H9 (cell line): ENCODE measurements at regions not wholly inside any gene's neighbourhood (a gene's known extent, or its start where the extent isn't known, plus 50 kb on each side); places are given as distances from the start of the nearest gene placed in this dataset.
"Not testable (repeated sequence)": the region's sequence is repeated elsewhere in the genome, so short reads cannot be mapped to it uniquely, and the experiment has no call there.

Source experiments
- DNase-seq: peaks from one replicate; pipeline ENCODE4 v3.0.0-alpha.2; 2017
- H2AFZ ChIP-seq: one replicate; pipeline ENCODE4 v1.6.1; 2013; ENCODE audit warnings: mild to moderate bottlenecking, low read length, control low read depth, moderate library complexity
- H2AK5ac ChIP-seq: 2 replicates; pipeline ENCODE4 v1.6.1; 2013; ENCODE audit warnings: low read length, control low read depth, mixed read lengths; ENCODE audit not compliant: insufficient read length
- H2BK120ac ChIP-seq: one replicate; pipeline ENCODE4 v1.6.1; 2013; ENCODE audit warnings: low read depth, mild to moderate bottlenecking, low read length, control low read depth, inconsistent platforms; ENCODE audit not compliant: poor library complexity, severe bottlenecking
- H2BK12ac ChIP-seq: 2 replicates; pipeline ENCODE4 v1.6.1; 2013; ENCODE audit warnings: low read length, control low read depth, mixed read lengths, low read depth; ENCODE audit not compliant: insufficient read length
- H2BK15ac ChIP-seq: 2 replicates; pipeline ENCODE4 v1.6.1; 2013; ENCODE audit warnings: low read depth, low read length, control low read depth
- H2BK20ac ChIP-seq: one replicate; pipeline ENCODE4 v1.6.1; 2013; ENCODE audit warnings: low read depth, mild to moderate bottlenecking, low read length, control low read depth, inconsistent platforms; ENCODE audit not compliant: poor library complexity, severe bottlenecking
- H2BK5ac ChIP-seq: 2 replicates; pipeline ENCODE4 v1.6.1; 2013; ENCODE audit warnings: low read length, control low read depth, mixed read lengths; ENCODE audit not compliant: insufficient read length
- H3K14ac ChIP-seq: 2 replicates; pipeline ENCODE4 v1.6.1; 2013; ENCODE audit warnings: low read length, control low read depth; ENCODE audit not compliant: insufficient read depth
- H3K18ac ChIP-seq: 2 replicates; pipeline ENCODE4 v1.6.1; 2013; ENCODE audit warnings: low read depth, mild to moderate bottlenecking, mixed read lengths, low read length, control low read depth; ENCODE audit not compliant: insufficient read length
- H3K23ac ChIP-seq: 2 replicates; pipeline ENCODE4 v1.6.1; 2013; ENCODE audit warnings: low read length, control low read depth, mixed read lengths, low read depth; ENCODE audit not compliant: insufficient read length
- H3K23me2 ChIP-seq: 2 replicates; pipeline ENCODE4 v1.6.1; 2013; ENCODE audit warnings: low read depth, mild to moderate bottlenecking, mixed read lengths, low read length, control low read depth; ENCODE audit not compliant: insufficient read length, poor library complexity, severe bottlenecking
- H3K27ac ChIP-seq: 2 replicates; pipeline ENCODE4 v1.5.1; 2013; ENCODE audit warnings: low read length, control low read depth, mixed read lengths, low read depth; ENCODE audit not compliant: insufficient read length
- H3K27me3 ChIP-seq: 2 replicates; pipeline ENCODE4 v1.6.1; 2013; ENCODE audit warnings: low read length, control low read depth, inconsistent platforms; ENCODE audit not compliant: insufficient read depth
- H3K4ac ChIP-seq: 2 replicates; pipeline ENCODE4 v1.6.1; 2013; ENCODE audit warnings: low read depth, mild to moderate bottlenecking, control low read depth, inconsistent platforms, low read length, moderate library complexity
- H3K4me1 ChIP-seq: 2 replicates; pipeline ENCODE4 v1.6.1; 2013; ENCODE audit warnings: low read length, control low read depth, inconsistent platforms; ENCODE audit not compliant: insufficient read depth
- H3K4me2 ChIP-seq: 2 replicates; pipeline ENCODE4 v1.6.1; 2013; ENCODE audit warnings: low read length, control low read depth, mixed read lengths; ENCODE audit not compliant: insufficient read length, insufficient read depth
- H3K56ac ChIP-seq: 2 replicates; pipeline ENCODE4 v1.6.1; 2013; ENCODE audit warnings: low read depth, mild to moderate bottlenecking, mixed read lengths, low read length, control low read depth; ENCODE audit not compliant: insufficient read length
- H3K79me1 ChIP-seq: 2 replicates; pipeline ENCODE4 v1.6.1; 2013; ENCODE audit warnings: low read depth, mild to moderate bottlenecking, moderate library complexity, low read length, control low read depth, inconsistent platforms; ENCODE audit not compliant: insufficient read depth, poor library complexity, severe bottlenecking
- H3K79me2 ChIP-seq: 2 replicates; pipeline ENCODE4 v1.6.1; 2013; ENCODE audit warnings: low read length, control low read depth, inconsistent platforms; ENCODE audit not compliant: insufficient read depth
- H3K9ac ChIP-seq: 2 replicates; pipeline ENCODE4 v1.6.1; 2013; ENCODE audit warnings: low read length, control low read depth, mixed read lengths; ENCODE audit not compliant: insufficient read length; ENCODE audit errors: extremely low read depth
- H3K9me3 ChIP-seq: one replicate; pipeline ENCODE4 v1.6.1; 2013; ENCODE audit warnings: low read depth, low read length, inconsistent platforms; ENCODE audit not compliant: control insufficient read depth
- H3T11ph ChIP-seq: one replicate; pipeline ENCODE4 v1.6.1; 2013; ENCODE audit warnings: mild to moderate bottlenecking, low read length, control low read depth, inconsistent platforms
- H4K20me1 ChIP-seq: one replicate; pipeline ENCODE4 v1.6.1; 2013; ENCODE audit not compliant: control insufficient read depth, insufficient read length, insufficient read depth
- H4K5ac ChIP-seq: 2 replicates; pipeline ENCODE4 v1.6.1; 2013; ENCODE audit warnings: low read depth, mild to moderate bottlenecking, mixed read lengths, low read length, control low read depth; ENCODE audit not compliant: insufficient read length
- H4K8ac ChIP-seq: replicated peaks from 2 replicates; pipeline ENCODE4 v1.6.1; 2013; ENCODE audit warnings: low read length, control low read depth, mixed read lengths, low read depth; ENCODE audit not compliant: insufficient read length
- H4K91ac ChIP-seq: 2 replicates; pipeline ENCODE4 v1.6.1; 2013; ENCODE audit warnings: low read depth, mild to moderate bottlenecking, moderate library complexity, mixed read lengths, low read length, control low read depth; ENCODE audit not compliant: insufficient read length
- H3K27ac Mint-ChIP-seq, 3 experiments: 2 replicates in 2 of 3; 3 replicates in 1 of 3; pipeline ENCODE4 v1.8.0; 2020 to 2021; ENCODE audit warnings: mixed read lengths in 3 of 3, mild to moderate bottlenecking in 1 of 3, moderate library complexity in 1 of 3
- H3K27me3 Mint-ChIP-seq: 2 replicates; pipeline ENCODE4 v1.8.0; 2021; ENCODE audit warnings: low read depth, mild to moderate bottlenecking, moderate library complexity, mixed read lengths
- H3K36me3 Mint-ChIP-seq, 3 experiments: 2 replicates in 2 of 3; 3 replicates in 1 of 3; pipeline ENCODE4 v1.8.0; 2020 to 2021; ENCODE audit warnings: low read depth in 3 of 3, mixed read lengths in 3 of 3; ENCODE audit not compliant: insufficient read depth in 1 of 3
- H3K4me1 Mint-ChIP-seq, 2 experiments: 2 replicates each; pipeline ENCODE4 v1.8.0; 2020; ENCODE audit warnings: mixed read lengths in 2 of 2
- H3K4me3 Mint-ChIP-seq, 2 experiments: 2 replicates in 1 of 2; 3 replicates in 1 of 2; pipeline ENCODE4 v1.8.0; 2020 to 2021; ENCODE audit warnings: mild to moderate bottlenecking in 2 of 2, mixed read lengths in 2 of 2, moderate library complexity in 1 of 2
- H3K9me3 Mint-ChIP-seq, 2 experiments: 2 replicates in 1 of 2; 3 replicates in 1 of 2; pipeline ENCODE4 v1.8.0; 2020; ENCODE audit warnings: mild to moderate bottlenecking in 2 of 2, mixed read lengths in 2 of 2, moderate library complexity in 1 of 2
- WGBS: extraction: QIAGEN DNeasy Blood & Tissue Kit; methylation state at CpG from one replicate; pipeline ENCODE4 v1.1.7; 2013; ENCODE audit warnings: missing lambda C conversion rate, low lambda C conversion rate, mixed read lengths; ENCODE audit not compliant: insufficient read length; ENCODE audit errors: extremely low coverage; 5-methylcytosine and 5-hydroxymethylcytosine counted together

DNA sequence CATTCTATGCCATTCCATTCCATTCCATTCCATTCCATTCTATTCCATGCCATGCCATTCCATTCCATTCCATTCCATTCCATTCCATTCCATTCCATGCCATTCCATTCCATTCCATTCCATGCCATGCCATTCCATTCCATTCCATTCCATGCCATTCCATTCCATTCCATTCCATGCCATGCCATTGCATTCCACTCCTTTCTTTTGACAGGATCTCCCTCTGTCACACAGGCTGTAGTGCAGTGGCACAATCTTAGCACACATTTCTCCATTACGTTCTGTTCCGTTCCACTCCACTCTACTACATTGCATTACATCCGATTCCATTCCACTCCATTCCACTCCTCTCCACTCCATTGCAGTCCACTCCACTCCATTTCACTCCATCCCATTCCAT lies 637.9 kb downstream of the TP53TG3F start:
- H3K9me3 ChIP-seq = peaks cover 96% of the 10 kb centered on the region
- H2BK5ac ChIP-seq, H3T11ph ChIP-seq, H3K27ac Mint-ChIP-seq, H3K4me1 Mint-ChIP-seq, H2BK120ac ChIP-seq, H3K4me1 ChIP-seq, H2AFZ ChIP-seq, H3K23ac ChIP-seq, H4K20me1 ChIP-seq, H3K18ac ChIP-seq, H3K9ac ChIP-seq, H3K4me2 ChIP-seq, DNase-seq, H3K27ac ChIP-seq, H3K56ac ChIP-seq, H4K91ac ChIP-seq, H4K8ac ChIP-seq, H3K4ac ChIP-seq, H3K4me3 Mint-ChIP-seq, H3K79me1 ChIP-seq, H2BK20ac ChIP-seq, H3K79me2 ChIP-seq, H4K5ac ChIP-seq, H2BK12ac ChIP-seq, H2AK5ac ChIP-seq, H3K14ac ChIP-seq, H3K23me2 ChIP-seq, H3K27me3 ChIP-seq, H2BK15ac ChIP-seq: not testable (repeated sequence)
- Mint-ChIP-seq H3K27me3 (peaks cover 22% of the 10 kb centered on the region), H3K9me3 (peaks cover 98 to 100% of the 10 kb centered on the region in 2 experiments), H3K36me3 (peaks cover 49 to 82% (median 56%) of the 10 kb centered on the region in 3 experiments)
- WGBS = no CpG with 5 or more reads among the region's 3 CpGs

- H3K27me3 Mint-ChIP-seq = peaks cover 22% of the 10 kb centered on the region
- peaks cover 98 to 100% of the 10 kb centered on the region in 2 experiments for H3K9me3 Mint-ChIP-seq
Observed at GRCh38 chr16:34098033-34098432, 638.6 kb downstream of the TP53TG3F start.

More at GRCh38 chr16:34098033-34098432, 638.6 kb downstream of the TP53TG3F start:
- H2BK20ac ChIP-seq, H3K4me2 ChIP-seq, H3K56ac ChIP-seq, H3K14ac ChIP-seq, H3K79me1 ChIP-seq, H2BK12ac ChIP-seq, H3K4me1 ChIP-seq, H2BK15ac ChIP-seq, DNase-seq, H2AFZ ChIP-seq, H3K27me3 ChIP-seq, H3K4me1 Mint-ChIP-seq, H3K27ac ChIP-seq, H3K23ac ChIP-seq, H3K18ac ChIP-seq, H3K27ac Mint-ChIP-seq, H4K8ac ChIP-seq, H4K91ac ChIP-seq, H2AK5ac ChIP-seq, H3K79me2 ChIP-seq, H3K9ac ChIP-seq, H3K4ac ChIP-seq, H4K20me1 ChIP-seq, H3T11ph ChIP-seq, H3K23me2 ChIP-seq, H3K4me3 Mint-ChIP-seq, H2BK5ac ChIP-seq, H2BK120ac ChIP-seq, H4K5ac ChIP-seq: not testable (repeated sequence)
- H3K36me3 Mint-ChIP-seq = peaks cover 42 to 82% (median 56%) of the 10 kb centered on the region in 3 experiments
- peaks cover 89% of the 10 kb centered on the region for H3K9me3 ChIP-seq
